OCI-LY7 (cell line): ENCODE measurements at regions not wholly inside any gene's neighbourhood (a gene's known extent, or its start where the extent isn't known, plus 50 kb on each side); places are given as distances from the start of the nearest gene placed in this dataset. TPM values are rescaled to one million over a fixed set of nuclear protein-coding genes. Genes with fewer than 3 reads are reported as not detected.

Source experiments
- BruUV-seq: library from RNA; stranded (reverse); fragments of 400-500 nt; replicated peaks from 2 replicates; lab custom pipeline; 2021; lab: Mats Ljungman, UMichigan
- CTCF ChIA-PET: fragments of 300-600 bp; sonication (Branson Sonifier 250); formaldehyde crosslinking; loops from one replicate; lab custom pipeline; 2022; ENCODE audit warnings: antibody characterized with exemption; ENCODE audit not compliant: unreplicated experiment; lab: Charles Lee
- POLR2A ChIA-PET: fragments of 300-600 bp; sonication (Branson Sonifier 250); formaldehyde crosslinking; loops from one replicate; lab custom pipeline; 2022; ENCODE audit warnings: antibody characterized with exemption; lab: Charles Lee
- DNase-seq: peaks from one replicate; pipeline ENCODE4 v3.0.0-alpha.2; 2015; ENCODE audit warnings: low spot score
- H2AFZ ChIP-seq: fragments of 200-600 bp; sonication (generic), shearing (Covaris generic); 2 replicates; pipeline ENCODE4 v1.6.1; 2014; ENCODE audit warnings: mild to moderate bottlenecking, antibody characterized with exemption, low read length, moderate library complexity
- H3K27ac ChIP-seq: fragments of 200-600 bp; sonication (generic); 2 replicates; pipeline ENCODE4 v1.5.1; 2014; ENCODE audit warnings: mixed run types, low read depth, mild to moderate bottlenecking, moderate library complexity, low read length, inconsistent platforms; ENCODE audit not compliant: poor library complexity, severe bottlenecking
- H3K36me3 ChIP-seq: fragments of 200-600 bp; sonication (generic); 2 replicates; pipeline ENCODE4 v1.6.1; 2014; ENCODE audit warnings: mild to moderate bottlenecking, antibody characterized with exemption, low read length, moderate library complexity, mixed read lengths; ENCODE audit not compliant: insufficient read depth
- H3K4me1 ChIP-seq: fragments of 200-600 bp; sonication (generic); 2 replicates; pipeline ENCODE4 v1.5.1; 2014; ENCODE audit warnings: mild to moderate bottlenecking, low read length; ENCODE audit not compliant: insufficient read depth, poor library complexity, severe bottlenecking
- H3K4me2 ChIP-seq: fragments of 200-600 bp; sonication (generic); 2 replicates; pipeline ENCODE4 v1.6.1; 2014; ENCODE audit warnings: mild to moderate bottlenecking, low read length
- H3K4me3 ChIP-seq: fragments of 200-600 bp; sonication (generic); 2 replicates; pipeline ENCODE4 v1.5.1; 2014; ENCODE audit warnings: mild to moderate bottlenecking, low read depth, low read length; ENCODE audit not compliant: poor library complexity, severe bottlenecking
- H3K79me2 ChIP-seq: fragments of 200-600 bp; sonication (generic); 2 replicates; pipeline ENCODE4 v1.6.1; 2016; ENCODE audit warnings: low read depth, mild to moderate bottlenecking, low read length, moderate library complexity, mixed read lengths; ENCODE audit not compliant: insufficient read depth
- H3K9me2 ChIP-seq: fragments of 200-600 bp; sonication (generic); 2 replicates; pipeline ENCODE4 v1.6.1; 2016; ENCODE audit warnings: mild to moderate bottlenecking, low read length, mixed read lengths; ENCODE audit not compliant: insufficient read depth
- H3K9me3 ChIP-seq: fragments of 200-600 bp; sonication (generic); 2 replicates; pipeline ENCODE4 v1.6.1; 2014; ENCODE audit warnings: mild to moderate bottlenecking, mixed run types, low read length, mixed read lengths
- H4K20me1 ChIP-seq: fragments of 200-600 bp; sonication (generic); 2 replicates; pipeline ENCODE4 v1.6.1; 2014; ENCODE audit warnings: mild to moderate bottlenecking, antibody characterized with exemption, low read length, moderate library complexity, mixed read lengths; ENCODE audit not compliant: insufficient read depth
- EZH2phosphoT487 ChIP-seq: fragments of 200-600 bp; sonication (generic); IDR thresholded peaks from 2 replicates; pipeline ENCODE4 v1.6.1; 2018; ENCODE audit warnings: low read depth, borderline replicate concordance, mild to moderate bottlenecking, mixed run types, antibody characterized with exemption, low read length, moderate library complexity, mixed read lengths
- intact Hi-C: fragments of 100-400 bp; cut with micrococcal nuclease; formaldehyde crosslinking; loops from one replicate; pipeline ENCODE4 v1.10.0; 2022; ENCODE audit not compliant: unreplicated experiment
- small RNA-seq: library from RNA; depleted of rRNA; stranded (forward); fragments of <200 nt; gene quantifications from one replicate; pipeline ENCODE3, GENCODE V24; 2014
- TF ChIP-seq, protein P1 (sequence below): fragments of 200-600 bp; sonication (generic); conservative IDR thresholded peaks from 2 replicates; pipeline ENCODE4 v1.5.1; 2014; ENCODE audit warnings: mild to moderate bottlenecking, antibody characterized with exemption, low read length, moderate library complexity, mixed read lengths

DNA sequence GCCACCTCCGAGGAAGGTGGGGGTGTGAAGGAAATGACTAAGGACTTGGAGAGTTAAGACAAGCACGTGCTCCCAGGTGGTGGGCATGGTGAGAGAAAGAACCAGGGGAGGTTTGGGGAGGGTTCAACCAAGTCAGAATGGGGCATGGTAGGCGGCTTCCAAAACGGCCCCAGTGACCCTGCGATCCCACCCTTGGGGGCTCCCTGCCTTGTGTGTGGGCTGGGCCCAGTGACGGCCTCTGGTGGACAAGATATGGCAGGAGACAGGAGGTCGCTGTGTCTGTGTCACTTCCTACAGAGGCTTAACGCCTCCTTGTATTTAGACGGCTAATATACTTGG, 51.3 kb upstream of the IRX4 start:
- Histone ChIP-seq H3K4me2 (no peak overlapping the region), H3K4me1 (no peaks in the 10 kb centered on the region), H3K4me3 (no peak overlapping the region), H3K79me2 (no peaks in the 10 kb centered on the region), H3K9me2 (no peaks in the 10 kb centered on the region), H4K20me1 (no peaks in the 10 kb centered on the region), H3K9me3 (0 out of 2 replicates have a peak, but pooled peaks cover 4% of the 10 kb centered on the region), H2AFZ (no peak overlapping the region), H3K27ac (no peak overlapping the region), H3K36me3 (no peaks in the 10 kb centered on the region)
- ChIA-PET CTCF (no interaction called here), POLR2A (no interaction called here)
- intact Hi-C loops, result no loop called here
- BruUV-seq, result no TSS peak
- TF ChIP-seq EZH2phosphoT487, result no peak
- TF ChIP-seq, protein P1, sequence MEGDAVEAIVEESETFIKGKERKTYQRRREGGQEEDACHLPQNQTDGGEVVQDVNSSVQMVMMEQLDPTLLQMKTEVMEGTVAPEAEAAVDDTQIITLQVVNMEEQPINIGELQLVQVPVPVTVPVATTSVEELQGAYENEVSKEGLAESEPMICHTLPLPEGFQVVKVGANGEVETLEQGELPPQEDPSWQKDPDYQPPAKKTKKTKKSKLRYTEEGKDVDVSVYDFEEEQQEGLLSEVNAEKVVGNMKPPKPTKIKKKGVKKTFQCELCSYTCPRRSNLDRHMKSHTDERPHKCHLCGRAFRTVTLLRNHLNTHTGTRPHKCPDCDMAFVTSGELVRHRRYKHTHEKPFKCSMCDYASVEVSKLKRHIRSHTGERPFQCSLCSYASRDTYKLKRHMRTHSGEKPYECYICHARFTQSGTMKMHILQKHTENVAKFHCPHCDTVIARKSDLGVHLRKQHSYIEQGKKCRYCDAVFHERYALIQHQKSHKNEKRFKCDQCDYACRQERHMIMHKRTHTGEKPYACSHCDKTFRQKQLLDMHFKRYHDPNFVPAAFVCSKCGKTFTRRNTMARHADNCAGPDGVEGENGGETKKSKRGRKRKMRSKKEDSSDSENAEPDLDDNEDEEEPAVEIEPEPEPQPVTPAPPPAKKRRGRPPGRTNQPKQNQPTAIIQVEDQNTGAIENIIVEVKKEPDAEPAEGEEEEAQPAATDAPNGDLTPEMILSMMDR, result no peak
- DNase-seq, result no peak

- POLR2A ChIA-PET, result no interaction called here
- Histone ChIP-seq H3K9me2 (no peaks in the 10 kb centered on the region), H4K20me1 (no peaks in the 10 kb centered on the region), H3K4me2 (no peak overlapping the region), H3K27ac (no peak overlapping the region), H2AFZ (no peak overlapping the region), H3K4me1 (no peaks in the 10 kb centered on the region), H3K36me3 (no peaks in the 10 kb centered on the region), H3K79me2 (no peaks in the 10 kb centered on the region), H3K4me3 (no peak overlapping the region), H3K9me3 (0 out of 2 replicates have a peak, but pooled peaks cover 4% of the 10 kb centered on the region)
- no peak for DNase-seq
- intact Hi-C loops, result no loop called here
- CTCF ChIA-PET, result no interaction called here
- no TSS peak for BruUV-seq
- TF ChIP-seq, protein P1, result no peak
- TF ChIP-seq EZH2phosphoT487, result no peak
Observed at GRCh38 chr5:1933364-1934055, 50.8 kb upstream of the IRX4 start.

Small RNA genes in the stretch of these regions (small RNA-seq; reads per million reads assigned to genes)
- gene AC092266.1 (not detected), gene RF00019 (not detected)
